ENCODE measurements at regions not wholly inside any gene's neighbourhood (a gene's known extent, or its start where the extent isn't known, plus 50 kb on each side); places are given as distances from the start of the nearest gene placed in this dataset.

GRCh38 chr22:27086080-27087044 lies 429.0 kb downstream of the MIAT start:
- H3K27ac ChIP-seq (ENCODE audit: low read depth, low read length, severe bottlenecking) = no peak overlapping the region
- H3K4me3 ChIP-seq (ENCODE audit: extremely low read depth, insufficient read depth, low read length, poor library complexity, severe bottlenecking) = no peak overlapping the region
- no peaks in the 10 kb centered on the region for H3K4me1 ChIP-seq (ENCODE audit: control insufficient read depth, insufficient read depth, low read length, poor library complexity, severe bottlenecking)
- H3K36me3 ChIP-seq (ENCODE audit: control insufficient read depth, insufficient read depth, low read length) = no peaks in the 10 kb centered on the region
- 52 to 54% methylated on average over 13 to 18 of the region's 18 CpGs for WGBS, 2 experiments (ENCODE audit: insufficient coverage in 2 of 2)
- no peaks in the 10 kb centered on the region for H3K9me3 ChIP-seq (ENCODE audit: control insufficient read depth, low read length)

GRCh38 chr22:27087051-27087450 lies 429.7 kb downstream of the MIAT start:
- no peaks in the 10 kb centered on the region for H3K36me3 ChIP-seq (ENCODE audit: control insufficient read depth, insufficient read depth, low read length)
- no peaks in the 10 kb centered on the region for H3K4me1 ChIP-seq (ENCODE audit: control insufficient read depth, insufficient read depth, low read length, poor library complexity, severe bottlenecking)
- WGBS, 2 experiments (ENCODE audit: insufficient coverage in 2 of 2) = 69 to 95% methylated on average over 4 of the region's 4 CpGs
- no peaks in the 10 kb centered on the region for H3K9me3 ChIP-seq (ENCODE audit: control insufficient read depth, low read length)
- no peak overlapping the region for H3K27ac ChIP-seq (ENCODE audit: low read depth, low read length, severe bottlenecking)
- H3K4me3 ChIP-seq (ENCODE audit: extremely low read depth, insufficient read depth, low read length, poor library complexity, severe bottlenecking) = no peak overlapping the region

- no peak overlapping the region for H3K27ac ChIP-seq (ENCODE audit: low read depth, low read length, severe bottlenecking)
- no peak overlapping the region for H3K4me3 ChIP-seq (ENCODE audit: extremely low read depth, insufficient read depth, low read length, poor library complexity, severe bottlenecking)
- no peaks in the 10 kb centered on the region for H3K9me3 ChIP-seq (ENCODE audit: control insufficient read depth, low read length)
- no peaks in the 10 kb centered on the region for H3K36me3 ChIP-seq (ENCODE audit: control insufficient read depth, insufficient read depth, low read length)
- no CpG with 5 or more reads among the region's 1 CpG for WGBS, 2 experiments (ENCODE audit: insufficient coverage in 2 of 2)
- H3K4me1 ChIP-seq (ENCODE audit: control insufficient read depth, insufficient read depth, low read length, poor library complexity, severe bottlenecking) = no peaks in the 10 kb centered on the region
Measured at GRCh38 chr22:27088026-27088425, 430.6 kb downstream of the MIAT start.

GRCh38 chr22:27089264-27089663 lies 431.9 kb downstream of the MIAT start:
- no peak overlapping the region for H3K4me3 ChIP-seq (ENCODE audit: extremely low read depth, insufficient read depth, low read length, poor library complexity, severe bottlenecking)
- WGBS, 2 experiments (ENCODE audit: insufficient coverage in 2 of 2) = 0 to 71% methylated on average over 1 of the region's 3 CpGs
- no peaks in the 10 kb centered on the region for H3K36me3 ChIP-seq (ENCODE audit: control insufficient read depth, insufficient read depth, low read length)
- no peak overlapping the region for H3K27ac ChIP-seq (ENCODE audit: low read depth, low read length, severe bottlenecking)
- H3K4me1 ChIP-seq (ENCODE audit: control insufficient read depth, insufficient read depth, low read length, poor library complexity, severe bottlenecking) = no peaks in the 10 kb centered on the region
- H3K9me3 ChIP-seq (ENCODE audit: control insufficient read depth, low read length) = no peaks in the 10 kb centered on the region

GRCh38 chr22:27090611-27091011 lies 433.2 kb downstream of the MIAT start:
- no peaks in the 10 kb centered on the region for H3K4me1 ChIP-seq (ENCODE audit: control insufficient read depth, insufficient read depth, low read length, poor library complexity, severe bottlenecking)
- H3K4me3 ChIP-seq (ENCODE audit: extremely low read depth, insufficient read depth, low read length, poor library complexity, severe bottlenecking) = no peak overlapping the region
- H3K36me3 ChIP-seq (ENCODE audit: control insufficient read depth, insufficient read depth, low read length) = no peaks in the 10 kb centered on the region
- no peak overlapping the region for H3K27ac ChIP-seq (ENCODE audit: low read depth, low read length, severe bottlenecking)
- WGBS, 2 experiments (ENCODE audit: insufficient coverage in 2 of 2) = 90 to 92% methylated on average over 12 to 17 of the region's 17 CpGs
- H3K9me3 ChIP-seq (ENCODE audit: control insufficient read depth, low read length) = no peaks in the 10 kb centered on the region

- H3K4me3 ChIP-seq (ENCODE audit: extremely low read depth, insufficient read depth, low read length, poor library complexity, severe bottlenecking) = no peak overlapping the region
- no peaks in the 10 kb centered on the region for H3K36me3 ChIP-seq (ENCODE audit: control insufficient read depth, insufficient read depth, low read length)
- H3K27ac ChIP-seq (ENCODE audit: low read depth, low read length, severe bottlenecking) = no peak overlapping the region
- no peaks in the 10 kb centered on the region for H3K4me1 ChIP-seq (ENCODE audit: control insufficient read depth, insufficient read depth, low read length, poor library complexity, severe bottlenecking)
- H3K9me3 ChIP-seq (ENCODE audit: control insufficient read depth, low read length) = no peaks in the 10 kb centered on the region
- 89 to 91% methylated on average over 3 of the region's 4 CpGs for WGBS, 2 experiments (ENCODE audit: insufficient coverage in 2 of 2)
Measured at GRCh38 chr22:27093422-27093821, 436.0 kb downstream of the MIAT start.

GRCh38 chr22:27094633-27095308 lies 437.4 kb downstream of the MIAT start:
- no peak overlapping the region for H3K27ac ChIP-seq (ENCODE audit: low read depth, low read length, severe bottlenecking)
- H3K4me1 ChIP-seq (ENCODE audit: control insufficient read depth, insufficient read depth, low read length, poor library complexity, severe bottlenecking) = no peaks in the 10 kb centered on the region
- no peaks in the 10 kb centered on the region for H3K36me3 ChIP-seq (ENCODE audit: control insufficient read depth, insufficient read depth, low read length)
- no peaks in the 10 kb centered on the region for H3K9me3 ChIP-seq (ENCODE audit: control insufficient read depth, low read length)
- no peak overlapping the region for H3K4me3 ChIP-seq (ENCODE audit: extremely low read depth, insufficient read depth, low read length, poor library complexity, severe bottlenecking)
- 87 to 89% methylated on average over 8 to 10 of the region's 11 CpGs for WGBS, 2 experiments (ENCODE audit: insufficient coverage in 2 of 2)

GRCh38 chr22:27097506-27097905 lies 440.1 kb downstream of the MIAT start:
- Histone ChIP-seq H3K4me1 (ENCODE audit: control insufficient read depth, insufficient read depth, low read length, poor library complexity, severe bottlenecking) (peaks cover 4% of the 10 kb centered on the region), H3K27ac (ENCODE audit: low read depth, low read length, severe bottlenecking) (no peak overlapping the region), H3K9me3 (ENCODE audit: control insufficient read depth, low read length) (no peaks in the 10 kb centered on the region), H3K36me3 (ENCODE audit: control insufficient read depth, insufficient read depth, low read length) (no peaks in the 10 kb centered on the region), H3K4me3 (ENCODE audit: extremely low read depth, insufficient read depth, low read length, poor library complexity, severe bottlenecking) (no peak overlapping the region)
- 74 to 86% methylated on average over 3 to 4 of the region's 5 CpGs for WGBS, 2 experiments (ENCODE audit: insufficient coverage in 2 of 2)

GRCh38 chr22:27097933-27098332 lies 440.5 kb downstream of the MIAT start:
- WGBS, 2 experiments (ENCODE audit: insufficient coverage in 2 of 2) = 88 to 94% methylated on average over 2 of the region's 2 CpGs

GRCh38 chr22:27099946-27100722 lies 442.7 kb downstream of the MIAT start:
- Histone ChIP-seq H3K9me3 (ENCODE audit: control insufficient read depth, low read length) (no peaks in the 10 kb centered on the region), H3K27ac (ENCODE audit: low read depth, low read length, severe bottlenecking) (no peak overlapping the region), H3K4me1 (ENCODE audit: control insufficient read depth, insufficient read depth, low read length, poor library complexity, severe bottlenecking) (peaks cover 4% of the 10 kb centered on the region), H3K4me3 (ENCODE audit: extremely low read depth, insufficient read depth, low read length, poor library complexity, severe bottlenecking) (no peak overlapping the region), H3K36me3 (ENCODE audit: control insufficient read depth, insufficient read depth, low read length) (no peaks in the 10 kb centered on the region)
- 69 to 72% methylated on average over 15 of the region's 15 CpGs for WGBS, 2 experiments (ENCODE audit: insufficient coverage in 2 of 2)

More at GRCh38 chr22:27097933-27098332, 440.5 kb downstream of the MIAT start:
- no peaks in the 10 kb centered on the region for H3K36me3 ChIP-seq (ENCODE audit: control insufficient read depth, insufficient read depth, low read length)
- H3K4me3 ChIP-seq (ENCODE audit: extremely low read depth, insufficient read depth, low read length, poor library complexity, severe bottlenecking) = no peak overlapping the region
- no peaks in the 10 kb centered on the region for H3K9me3 ChIP-seq (ENCODE audit: control insufficient read depth, low read length)
- H3K4me1 ChIP-seq (ENCODE audit: control insufficient read depth, insufficient read depth, low read length, poor library complexity, severe bottlenecking) = peaks cover 4% of the 10 kb centered on the region
- H3K27ac ChIP-seq (ENCODE audit: low read depth, low read length, severe bottlenecking) = no peak overlapping the region
